ENCODE measurements at regions not wholly inside any gene's neighbourhood (a gene's known extent, or its start where the extent isn't known, plus 50 kb on each side); places are given as distances from the start of the nearest gene placed in this dataset.

GRCh38 chr22:26817926-26818325 is 160.5 kb downstream of the MIAT start:
- TF ChIP-seq CTCF (IDR thresholded peaks at IDR 0.05) (no peak), POLR2A (IDR thresholded peaks at IDR 0.05) (no peak)
